ENCODE measurements at regions not wholly inside any gene's neighbourhood (a gene's known extent, or its start where the extent isn't known, plus 50 kb on each side); places are given as distances from the start of the nearest gene placed in this dataset.

DNA sequence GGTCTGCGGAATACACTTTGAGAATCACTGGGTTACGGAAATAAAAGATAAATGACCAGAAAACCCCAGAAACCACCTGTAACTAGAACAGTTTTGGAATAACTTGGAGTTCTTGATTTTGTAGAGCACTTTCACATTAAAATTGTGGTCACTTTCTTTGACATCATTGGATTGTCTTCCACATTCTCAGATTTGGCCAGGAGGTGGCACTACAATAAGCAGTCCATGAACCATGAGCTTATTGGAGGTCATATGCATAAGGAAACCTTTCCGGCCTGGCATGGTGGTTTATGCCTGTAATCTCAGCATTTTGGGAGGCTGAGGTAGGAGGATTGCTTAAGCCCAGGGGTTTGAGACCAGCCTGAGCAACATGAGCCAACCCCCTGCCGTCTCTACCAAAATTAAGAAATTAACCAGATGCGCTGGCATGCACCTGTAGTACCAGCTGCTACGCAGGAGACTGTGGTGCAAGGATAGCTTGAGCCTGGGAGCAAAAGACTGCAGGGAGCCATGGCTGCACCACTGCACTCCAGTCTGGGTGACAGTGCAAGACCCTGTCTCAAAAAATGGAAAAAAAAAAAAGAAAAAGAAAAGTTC is 107.7 kb upstream of the CAND1 start:
- peak; percentile 31 for DNase-seq

DNA sequence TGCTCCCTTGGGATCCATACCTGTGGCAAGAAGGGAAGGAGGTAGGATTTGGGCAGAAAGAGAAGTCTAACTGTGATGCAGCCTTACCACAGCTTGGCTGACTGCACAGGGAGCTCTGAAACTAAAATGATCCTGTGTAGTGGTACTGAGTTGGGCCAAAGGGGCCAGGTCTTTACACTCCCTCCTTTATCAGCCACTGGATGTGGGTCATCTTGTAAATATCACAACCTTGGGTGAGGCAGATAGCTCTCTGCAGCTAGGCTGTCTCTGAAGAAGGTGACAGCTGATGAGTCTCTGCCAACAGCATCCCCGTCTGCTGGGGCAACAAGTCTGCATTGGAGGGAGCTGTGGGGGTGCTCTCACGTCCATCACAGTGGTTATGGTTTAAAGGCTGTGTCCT is 95.9 kb upstream of the CAND1 start:
- no peak for DNase-seq

DNA sequence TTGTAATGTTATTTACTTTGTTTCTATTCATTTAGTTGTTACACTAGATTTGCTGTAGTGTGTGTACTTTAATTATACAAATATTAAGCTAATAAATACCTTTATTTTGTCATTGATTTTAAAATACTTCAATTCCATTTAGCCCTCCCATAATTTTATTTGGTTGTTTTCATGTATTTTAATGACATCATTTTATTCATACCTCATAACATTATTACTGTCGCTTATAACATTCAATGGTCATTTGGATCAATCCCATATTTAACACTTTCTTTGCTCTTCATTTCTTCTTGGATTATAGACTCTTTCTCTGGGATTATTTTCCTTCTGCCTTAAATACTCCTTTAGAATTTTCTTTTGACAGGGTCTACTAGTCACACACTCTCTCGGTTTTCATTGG is 86.6 kb upstream of the CAND1 start:
- DNase-seq = no peak

DNA sequence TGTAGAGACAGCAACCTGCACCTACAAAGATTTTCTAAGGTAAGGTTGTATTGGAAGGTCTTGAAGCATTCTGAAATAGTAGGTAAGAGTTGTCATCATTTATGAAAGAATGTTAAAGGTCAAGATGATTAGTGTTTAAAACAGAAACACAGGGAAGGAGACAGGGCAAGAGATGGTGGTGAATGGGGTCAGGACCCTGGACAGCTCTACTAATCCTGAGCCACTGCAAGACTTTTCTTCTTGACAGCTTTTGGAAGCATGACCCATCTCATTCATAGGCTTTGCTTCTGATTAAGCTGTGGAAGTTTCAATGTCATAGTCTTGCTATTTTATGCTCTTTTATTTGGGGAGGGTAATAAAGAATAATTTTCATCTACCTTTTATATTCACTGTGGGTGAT is 75.5 kb upstream of the CAND1 start:
- peak; percentile 16 for DNase-seq

DNA sequence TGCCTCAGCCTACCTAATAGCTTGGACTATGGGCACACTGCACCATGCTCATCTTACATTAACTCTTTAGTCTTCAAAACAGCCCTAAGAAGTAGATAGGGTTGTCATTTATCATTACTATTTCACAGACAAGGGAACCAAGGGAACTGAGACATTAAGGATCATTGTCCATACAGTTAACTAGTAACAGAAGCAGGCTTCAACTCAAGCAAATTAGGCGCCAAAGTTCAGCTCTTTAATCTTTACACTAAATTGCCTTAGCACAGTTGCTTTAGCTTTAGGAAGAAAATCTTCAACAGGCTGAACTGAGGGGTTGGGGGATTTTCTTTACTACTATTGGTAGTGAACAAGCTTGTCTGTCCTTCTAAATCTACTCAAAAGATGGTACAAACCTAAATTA is 68.8 kb upstream of the CAND1 start:
- no peak for DNase-seq

DNA sequence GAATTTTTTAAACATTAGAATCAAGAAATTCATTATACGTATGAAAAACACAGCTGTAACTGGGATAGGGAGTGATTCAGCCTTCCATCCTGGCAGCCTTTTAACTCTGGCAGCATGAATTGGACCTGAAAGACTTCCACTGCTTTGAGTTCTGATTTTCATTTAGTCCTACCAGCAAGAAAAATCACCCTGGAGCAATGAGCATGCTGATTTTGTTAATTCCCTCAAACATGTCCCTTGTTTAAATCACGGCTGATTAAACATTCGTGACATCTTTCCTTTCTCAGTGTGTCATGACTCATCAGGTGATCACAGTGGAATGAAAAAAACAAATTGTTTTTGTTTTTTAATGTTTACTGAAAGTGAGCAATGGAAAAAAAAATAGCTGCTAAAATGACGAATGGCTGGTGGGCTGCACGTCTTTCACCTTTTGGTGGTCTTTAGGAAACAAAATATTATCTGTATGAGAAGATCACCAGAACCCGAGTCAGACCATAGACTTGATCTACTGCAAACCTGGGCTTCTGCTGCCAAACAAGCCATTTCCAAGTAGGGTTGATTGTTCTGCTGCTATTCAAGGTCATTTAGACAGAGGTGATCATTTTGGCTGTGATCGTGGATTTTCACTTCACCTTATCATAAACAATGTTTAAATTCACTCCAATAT is 67.0 kb upstream of the CAND1 start:
- DNase-seq = no peak

DNA sequence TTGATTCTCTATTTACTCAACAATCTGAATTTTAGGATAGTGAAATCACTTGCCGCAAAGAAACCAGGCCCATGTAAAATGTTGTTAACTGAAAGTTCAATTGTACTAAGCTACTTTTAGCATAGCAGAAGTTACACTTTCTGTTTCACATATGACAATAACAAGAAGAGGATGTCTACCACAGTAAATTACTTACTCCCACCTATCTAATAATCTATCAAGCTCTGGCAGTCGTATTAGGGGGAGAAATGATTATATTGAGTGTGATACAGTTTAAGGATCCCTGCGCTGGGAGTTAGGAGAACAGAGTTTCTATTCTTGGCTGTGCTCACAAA is 66.5 kb upstream of the CAND1 start:
- peak; percentile 4 for DNase-seq

DNA sequence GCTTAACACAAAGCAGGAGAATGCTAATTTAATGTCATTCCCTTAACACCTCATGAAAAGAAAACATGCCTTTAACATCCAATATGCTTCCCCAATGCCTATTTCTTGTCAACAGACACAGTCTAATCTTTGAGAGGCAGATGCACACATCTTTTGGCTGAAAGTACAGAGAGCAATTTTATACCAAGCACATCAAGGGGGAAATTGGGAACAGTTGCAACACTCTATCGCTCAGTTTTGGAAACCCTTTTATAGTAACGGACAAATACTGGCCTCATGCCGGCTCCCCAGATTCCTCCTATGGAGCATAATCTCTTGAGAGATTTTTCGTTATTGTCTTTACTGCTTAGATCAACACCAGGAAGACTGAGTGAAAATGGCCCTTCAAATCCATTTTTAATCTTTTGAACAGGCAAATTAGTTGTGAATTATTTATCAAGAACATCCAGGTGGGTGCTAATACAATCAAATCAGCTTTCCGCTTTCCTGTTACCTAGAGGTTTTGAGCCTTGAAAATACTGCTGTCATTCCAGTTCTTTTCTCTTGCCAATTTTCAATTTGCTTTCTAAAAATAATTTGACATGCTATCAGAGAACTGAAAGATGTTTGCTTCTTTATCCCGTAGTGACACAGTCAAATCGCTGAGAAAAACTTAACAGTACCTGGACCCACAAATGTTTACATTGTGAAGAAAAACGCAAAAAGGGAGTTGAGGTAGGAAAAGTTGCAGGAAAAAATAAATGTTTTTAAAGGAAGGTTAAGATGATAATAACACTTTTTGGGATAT is 60.7 kb upstream of the CAND1 start:
- DNase-seq = no peak

DNA sequence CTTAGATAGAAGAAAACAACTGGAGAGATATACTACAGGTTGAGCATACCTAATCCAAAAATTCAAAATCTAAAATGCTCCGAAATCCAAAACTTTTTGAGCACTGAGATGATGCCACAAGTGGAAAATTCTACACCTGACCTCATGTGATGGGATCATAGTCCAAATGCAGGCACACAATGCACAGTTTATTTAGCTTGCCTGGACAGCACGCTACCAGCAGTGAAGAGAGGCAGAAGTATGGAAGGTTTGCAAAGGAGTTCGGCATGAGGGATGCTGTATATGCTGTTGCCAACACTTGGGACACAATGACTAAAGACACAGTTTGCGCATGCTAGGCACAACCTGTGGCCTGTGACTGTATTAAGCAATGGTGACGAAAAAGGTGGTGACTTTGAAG is 58.1 kb upstream of the CAND1 start:
- no peak for DNase-seq

DNA sequence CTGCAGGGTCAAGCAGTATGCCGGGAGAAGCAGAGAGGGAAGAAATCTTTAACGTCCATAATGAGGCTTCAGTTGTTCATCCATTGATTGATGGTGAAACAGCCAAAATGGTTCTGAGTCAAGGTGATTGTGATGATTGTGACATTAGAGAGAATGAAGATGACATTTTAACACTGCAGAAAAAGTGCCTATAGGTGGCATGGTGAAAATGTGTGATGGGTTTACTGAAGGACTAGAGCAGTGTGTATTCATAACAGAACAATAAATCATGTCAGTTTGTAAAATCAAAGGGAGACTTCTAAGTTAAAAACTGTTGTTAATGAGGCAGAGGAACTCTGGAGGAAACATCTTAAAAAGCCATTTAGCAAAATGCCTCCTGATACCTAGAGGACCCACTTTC is 57.7 kb upstream of the CAND1 start:
- no peak for DNase-seq

DNA sequence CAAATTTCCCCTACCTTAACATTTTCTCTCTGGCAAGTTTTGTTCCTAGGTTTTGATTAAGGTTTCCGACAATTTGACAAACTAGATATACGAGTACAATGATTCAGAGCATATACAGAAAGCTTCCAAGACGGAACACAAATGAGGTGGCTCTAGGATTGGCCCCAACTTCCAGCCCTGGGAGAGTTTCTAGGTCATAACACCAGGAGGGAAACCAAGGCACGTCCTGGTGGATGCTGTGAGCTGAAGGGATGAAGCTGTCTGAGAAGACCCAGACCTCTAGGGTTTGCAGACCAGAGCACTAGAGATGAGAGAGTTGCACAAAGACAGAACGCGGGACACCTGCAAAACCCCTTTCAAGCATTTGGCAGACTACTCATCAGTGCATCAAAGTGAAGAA is 51.5 kb upstream of the CAND1 start:
- DNase-seq = no peak
